ENCODE measurements at regions not wholly inside any gene's neighbourhood (a gene's known extent, or its start where the extent isn't known, plus 50 kb on each side); places are given as distances from the start of the nearest gene placed in this dataset.
"Not testable (repeated sequence)": the region's sequence is repeated elsewhere in the genome, so short reads cannot be mapped to it uniquely, and the experiment has no call there.

GRCh38 chrX:139429913-139430312 is 100.6 kb upstream of the F9 start:
- H3K9me3 ChIP-seq (ENCODE audit: severe bottlenecking) = no peaks in the 10 kb centered on the region
- no peaks in the 10 kb centered on the region for H3K36me3 ChIP-seq (ENCODE audit: low read depth)

DNA sequence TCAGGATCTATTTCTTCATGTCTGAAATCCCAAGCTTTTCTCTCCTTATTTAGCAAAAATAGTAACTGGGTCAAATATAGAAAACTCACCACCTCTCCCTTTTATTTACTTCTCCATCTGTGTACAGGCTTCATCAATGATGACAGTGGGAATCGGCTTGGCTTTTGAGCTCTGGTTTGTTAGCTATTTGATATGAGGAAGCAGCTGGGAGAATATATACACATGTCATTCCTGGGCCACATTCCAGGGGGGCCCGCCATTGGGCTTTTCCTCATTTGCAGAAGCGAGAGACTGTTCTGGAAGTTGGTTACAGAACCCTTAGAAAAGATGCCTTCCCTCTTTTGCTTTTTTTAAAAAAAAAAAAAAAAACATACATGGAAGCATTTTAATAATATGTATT is 107.4 kb upstream of the F9 start:
- no peak for TF ChIP-seq CTCF (IDR thresholded peaks at IDR 0.05; ENCODE audit: poor library complexity, severe bottlenecking)
- Histone ChIP-seq H3K36me3 (ENCODE audit: low read depth) (no peaks in the 10 kb centered on the region), H3K4me1 (ENCODE audit: insufficient read depth, poor library complexity, severe bottlenecking) (no peaks in the 10 kb centered on the region), H3K27ac (ENCODE audit: poor library complexity, severe bottlenecking) (no peak overlapping the region), H3K9me3 (ENCODE audit: severe bottlenecking) (no peaks in the 10 kb centered on the region), H3K27me3 (ENCODE audit: insufficient read depth, poor library complexity, severe bottlenecking) (no peaks in the 10 kb centered on the region), H3K4me3 (ENCODE audit: severe bottlenecking) (no peak overlapping the region)
- DNase-seq (ENCODE audit: low spot score) (no peak), ATAC-seq (ENCODE audit: low read depth) (no peak)

More at GRCh38 chrX:139429913-139430312, 100.6 kb upstream of the F9 start:
- Histone ChIP-seq H3K4me3 (ENCODE audit: severe bottlenecking) (no peak overlapping the region), H3K27me3 (ENCODE audit: insufficient read depth, poor library complexity, severe bottlenecking) (no peaks in the 10 kb centered on the region), H3K27ac (ENCODE audit: poor library complexity, severe bottlenecking) (no peak overlapping the region), H3K4me1 (ENCODE audit: insufficient read depth, poor library complexity, severe bottlenecking) (no peaks in the 10 kb centered on the region)
- TF ChIP-seq CTCF (IDR thresholded peaks at IDR 0.05; ENCODE audit: poor library complexity, severe bottlenecking) = no peak
- DNase-seq (ENCODE audit: low spot score) (no peak), ATAC-seq (ENCODE audit: low read depth) (no peak)

DNA sequence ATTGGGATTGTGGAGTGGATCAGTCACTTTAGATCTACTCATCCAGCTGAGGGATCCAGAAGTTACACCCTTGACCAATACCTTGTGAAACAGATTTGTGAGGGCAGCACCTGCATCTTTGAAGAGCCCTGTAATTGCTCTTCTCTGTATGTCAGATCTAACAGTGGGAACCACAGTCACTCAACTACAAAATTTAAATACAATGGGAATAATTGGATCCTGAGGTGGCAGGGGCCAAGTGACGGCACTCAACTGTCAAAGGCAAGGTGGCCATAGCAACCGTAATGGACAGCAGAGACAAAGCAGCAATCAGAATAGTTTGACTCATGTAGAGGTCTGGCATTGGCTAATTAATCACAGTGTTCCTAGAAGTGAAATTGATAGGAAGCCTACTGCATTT is 132.3 kb upstream of the F9 start:
- H3K27ac ChIP-seq (ENCODE audit: poor library complexity, severe bottlenecking); H3K9me3 ChIP-seq (ENCODE audit: severe bottlenecking); H3K27me3 ChIP-seq (ENCODE audit: insufficient read depth, poor library complexity, severe bottlenecking); H3K36me3 ChIP-seq (ENCODE audit: low read depth); H3K4me3 ChIP-seq (ENCODE audit: severe bottlenecking); ATAC-seq (ENCODE audit: low read depth); DNase-seq (ENCODE audit: low spot score); H3K4me1 ChIP-seq (ENCODE audit: insufficient read depth, poor library complexity, severe bottlenecking): not testable (repeated sequence)

- Histone ChIP-seq H3K9me3 (ENCODE audit: severe bottlenecking) (no peaks in the 10 kb centered on the region), H3K36me3 (ENCODE audit: low read depth) (no peaks in the 10 kb centered on the region), H3K27ac (ENCODE audit: poor library complexity, severe bottlenecking) (no peak overlapping the region), H3K4me3 (ENCODE audit: severe bottlenecking) (no peak overlapping the region), H3K27me3 (ENCODE audit: insufficient read depth, poor library complexity, severe bottlenecking) (no peaks in the 10 kb centered on the region), H3K4me1 (ENCODE audit: insufficient read depth, poor library complexity, severe bottlenecking) (no peaks in the 10 kb centered on the region)
- ATAC-seq (ENCODE audit: low read depth) (no peak), DNase-seq (ENCODE audit: low spot score) (no peak)
- no peak for TF ChIP-seq CTCF (IDR thresholded peaks at IDR 0.05; ENCODE audit: poor library complexity, severe bottlenecking)
These were observed 142.3 kb upstream of the F9 start for GRCh38 chrX:139388254-139388653.

GRCh38 chrX:139382529-139382928 is 148.0 kb upstream of the F9 start:
- no peak for TF ChIP-seq CTCF (IDR thresholded peaks at IDR 0.05; ENCODE audit: poor library complexity, severe bottlenecking)
- Histone ChIP-seq H3K36me3 (ENCODE audit: low read depth) (no peaks in the 10 kb centered on the region), H3K9me3 (ENCODE audit: severe bottlenecking) (no peaks in the 10 kb centered on the region), H3K4me3 (ENCODE audit: severe bottlenecking) (no peak overlapping the region), H3K4me1 (ENCODE audit: insufficient read depth, poor library complexity, severe bottlenecking) (no peaks in the 10 kb centered on the region), H3K27me3 (ENCODE audit: insufficient read depth, poor library complexity, severe bottlenecking) (no peaks in the 10 kb centered on the region), H3K27ac (ENCODE audit: poor library complexity, severe bottlenecking) (no peak overlapping the region)
- no peak for DNase-seq (ENCODE audit: low spot score)
- no peak for ATAC-seq (ENCODE audit: low read depth)

- not testable (repeated sequence) for H3K9me3 ChIP-seq (ENCODE audit: severe bottlenecking); H3K4me1 ChIP-seq (ENCODE audit: insufficient read depth, poor library complexity, severe bottlenecking); DNase-seq (ENCODE audit: low spot score); H3K36me3 ChIP-seq (ENCODE audit: low read depth); H3K27me3 ChIP-seq (ENCODE audit: insufficient read depth, poor library complexity, severe bottlenecking); H3K27ac ChIP-seq (ENCODE audit: poor library complexity, severe bottlenecking); H3K4me3 ChIP-seq (ENCODE audit: severe bottlenecking); ATAC-seq (ENCODE audit: low read depth)
These were observed 154.0 kb upstream of the F9 start for GRCh38 chrX:139376547-139376946.

All from RWPE2 (cell line).